Ovary (tissue), 3 donors: ENCODE measurements at regions not wholly inside any gene's neighbourhood (a gene's known extent, or its start where the extent isn't known, plus 50 kb on each side); places are given as distances from the start of the nearest gene placed in this dataset.

Experiments
- EP300 ChIP-seq: sonication (generic); formaldehyde crosslinking; IDR thresholded peaks from one replicate; pipeline ENCODE4 v1.6.1; 2017; ENCODE audit warnings: antibody characterized with exemption
- POLR2A ChIP-seq: fragments of 450-650 bp; IDR thresholded peaks from one replicate; pipeline ENCODE4 v1.6.1; 2017; ENCODE audit warnings: antibody characterized with exemption, mild to moderate bottlenecking, moderate library complexity
- TF ChIP-seq, protein P1 (sequence below), 3 donors: fragments of 450-650 bp in 2 of 3; fragments of 200-600 bp in 1 of 3; IDR thresholded peaks; one replicate each; pipeline versions ENCODE4 v1.5.1 to v1.8.0; 2016 to 2022; ENCODE audit warnings: antibody characterized with exemption in 3 of 3, mild to moderate bottlenecking in 1 of 3
- donor health status: DM: no; HTN: no; CAD: no.

GRCh38 chr16:62665269-62665668 is 629.0 kb upstream of the CDH8 start:
- TF ChIP-seq POLR2A, result no peak
- TF ChIP-seq, protein P1, sequence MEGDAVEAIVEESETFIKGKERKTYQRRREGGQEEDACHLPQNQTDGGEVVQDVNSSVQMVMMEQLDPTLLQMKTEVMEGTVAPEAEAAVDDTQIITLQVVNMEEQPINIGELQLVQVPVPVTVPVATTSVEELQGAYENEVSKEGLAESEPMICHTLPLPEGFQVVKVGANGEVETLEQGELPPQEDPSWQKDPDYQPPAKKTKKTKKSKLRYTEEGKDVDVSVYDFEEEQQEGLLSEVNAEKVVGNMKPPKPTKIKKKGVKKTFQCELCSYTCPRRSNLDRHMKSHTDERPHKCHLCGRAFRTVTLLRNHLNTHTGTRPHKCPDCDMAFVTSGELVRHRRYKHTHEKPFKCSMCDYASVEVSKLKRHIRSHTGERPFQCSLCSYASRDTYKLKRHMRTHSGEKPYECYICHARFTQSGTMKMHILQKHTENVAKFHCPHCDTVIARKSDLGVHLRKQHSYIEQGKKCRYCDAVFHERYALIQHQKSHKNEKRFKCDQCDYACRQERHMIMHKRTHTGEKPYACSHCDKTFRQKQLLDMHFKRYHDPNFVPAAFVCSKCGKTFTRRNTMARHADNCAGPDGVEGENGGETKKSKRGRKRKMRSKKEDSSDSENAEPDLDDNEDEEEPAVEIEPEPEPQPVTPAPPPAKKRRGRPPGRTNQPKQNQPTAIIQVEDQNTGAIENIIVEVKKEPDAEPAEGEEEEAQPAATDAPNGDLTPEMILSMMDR (IDR thresholded peaks at IDR 0.05), result no peak
- TF ChIP-seq EP300, result no peak
